Endothelial cell of umbilical vein (primary cell): ENCODE measurements at regions not wholly inside any gene's neighbourhood (a gene's known extent, or its start where the extent isn't known, plus 50 kb on each side); places are given as distances from the start of the nearest gene placed in this dataset.

Source experiments
- BruUV-seq: library from RNA; stranded (reverse); fragments of 400-500 nt; replicated peaks from 2 replicates; lab custom pipeline; 2021; lab: Mats Ljungman, UMichigan
- CTCF ChIA-PET: fragments of 300-600, 350-600 bp; sonication (Branson Sonifier 250); formaldehyde crosslinking; loops from one replicate; lab custom pipeline; 2021; ENCODE audit warnings: antibody characterized with exemption, inconsistent platforms; lab: Charles Lee
- POLR2A ChIA-PET: fragments of 300-600, 350-600 bp; sonication (Branson Sonifier 250); formaldehyde crosslinking; loops from one replicate; lab custom pipeline; 2021; ENCODE audit warnings: antibody characterized with exemption, inconsistent platforms; lab: Charles Lee
- DNase-seq: peaks from one replicate; pipeline ENCODE4 v3.0.0-alpha.2; 2011; ENCODE audit warnings: low read depth, low spot score
- FAIRE-seq: peaks from 2 replicates; lab custom pipeline; 2011; peaks lifted over from hg19 to GRCh38; lab: Jason Lieb, UNC
- H2AFZ ChIP-seq: 2 replicates; pipeline ENCODE4 v1.6.0; 2012; ENCODE audit warnings: low read depth, low read length, control low read depth, inconsistent platforms
- H3K27ac ChIP-seq: 2 replicates; pipeline ENCODE4 v1.5.1; 2011; ENCODE audit warnings: low read depth, mild to moderate bottlenecking, control low read depth, low read length, moderate library complexity; ENCODE audit not compliant: insufficient read depth
- H3K27me3 ChIP-seq, 2 experiments: 2 replicates each; pipeline versions ENCODE4 v1.6.0 to v1.6.1; 2011; ENCODE audit warnings: low read length in 2 of 2, mixed read lengths in 1 of 2; ENCODE audit not compliant: control insufficient read depth in 2 of 2, insufficient read depth in 2 of 2
- H3K36me3 ChIP-seq, 2 experiments: 2 replicates in 1 of 2; 3 replicates in 1 of 2; pipeline ENCODE4 v1.5.1; 2011; ENCODE audit warnings: low read length in 2 of 2, mild to moderate bottlenecking in 1 of 2, moderate library complexity in 1 of 2; ENCODE audit not compliant: control insufficient read depth in 2 of 2, insufficient read depth in 2 of 2; ENCODE audit errors: extremely low read depth in 1 of 2
- H3K4me1 ChIP-seq: 3 replicates; pipeline ENCODE4 v1.5.1; 2011; ENCODE audit warnings: mild to moderate bottlenecking, low read length; ENCODE audit not compliant: control insufficient read depth, insufficient read depth; ENCODE audit errors: extremely low read depth
- H3K4me2 ChIP-seq: 2 replicates; pipeline ENCODE4 v1.6.1; 2011; ENCODE audit warnings: low read length, control low read depth, mixed read lengths; ENCODE audit not compliant: insufficient read depth
- H3K4me3 ChIP-seq, 3 experiments: fragments of 200-600 bp in 1 of 3; sonication (generic), shearing (Covaris generic) in 1 of 3; replicated peaks in 1 of 3; 2 replicates each; pipeline ENCODE4 v1.5.1; 2011 to 2016; ENCODE audit warnings: control low read depth in 3 of 3, low read length in 3 of 3, mild to moderate bottlenecking in 2 of 3, inconsistent platforms in 1 of 3, low read depth in 1 of 3, moderate library complexity in 1 of 3; ENCODE audit not compliant: insufficient read depth in 1 of 3
- H3K79me2 ChIP-seq: 2 replicates; pipeline ENCODE4 v1.6.0; 2012; ENCODE audit warnings: low read length, inconsistent platforms; ENCODE audit not compliant: control insufficient read depth, insufficient read depth
- H3K9ac ChIP-seq: replicated peaks from 2 replicates; pipeline ENCODE3; 2011; ENCODE audit warnings: low read length, control low read depth; ENCODE audit not compliant: insufficient read depth; ENCODE audit errors: extremely low read depth
- H3K9me1 ChIP-seq: replicated peaks from 3 replicates; pipeline ENCODE4 v1.6.0; 2011; ENCODE audit warnings: mild to moderate bottlenecking, low read length; ENCODE audit not compliant: control insufficient read depth, insufficient read depth; ENCODE audit errors: extremely low read depth
- H3K9me3 ChIP-seq: replicated peaks from 2 replicates; pipeline ENCODE4 v1.5.1; 2012; ENCODE audit warnings: low read length, inconsistent platforms; ENCODE audit not compliant: control insufficient read depth, insufficient read depth
- H4K20me1 ChIP-seq: replicated peaks from 2 replicates; pipeline ENCODE3; 2011; ENCODE audit warnings: mild to moderate bottlenecking, low read length; ENCODE audit not compliant: control insufficient read depth, insufficient read depth; ENCODE audit errors: extremely low read depth
- CTCF ChIP-seq, 2 donors: IDR thresholded peaks; 1 replicate in 1 of 2; 2 replicates in 1 of 2; pipeline ENCODE4 v1.5.1; 2011; ENCODE audit warnings: low read length in 2 of 2, mild to moderate bottlenecking in 2 of 2, moderate library complexity in 2 of 2, control low read depth in 1 of 2, inconsistent platforms in 1 of 2, low read depth in 1 of 2; ENCODE audit not compliant: insufficient read depth in 1 of 2; ENCODE audit errors: extremely low read depth in 1 of 2
- GATA2 ChIP-seq: IDR thresholded peaks from 2 replicates; pipeline ENCODE4 v1.7.0; 2011; ENCODE audit warnings: low read depth, mild to moderate bottlenecking, moderate library complexity, mixed read lengths, low read length; ENCODE audit not compliant: insufficient read length, insufficient read depth
- JUN ChIP-seq: IDR thresholded peaks from 2 replicates; pipeline ENCODE4 v1.6.1; 2011; ENCODE audit warnings: borderline replicate concordance, low read depth; ENCODE audit not compliant: insufficient read length, insufficient read depth
- MAX ChIP-seq: IDR thresholded peaks from 2 replicates; pipeline ENCODE4 v1.6.1; 2011; ENCODE audit not compliant: insufficient read depth, insufficient read length
- dilution Hi-C: fragments of 300-500 bp; cut with MboI; formaldehyde crosslinking; loops from one replicate; pipeline ENCODE4 v1.15.0; 2019; ENCODE audit warnings: low sequenced_read_pairs; ENCODE audit not compliant: extremely low pct_ligation_motif_present
- intact Hi-C: fragments of 100-400 bp; cut with micrococcal nuclease; formaldehyde crosslinking; loops from one replicate; pipeline ENCODE4 v1.10.0; 2022

- intact Hi-C loops = no loop called here
Measured at GRCh38 chr2:15868186-15868585, 72.2 kb upstream of the MYCN start.

More at GRCh38 chr2:15868186-15868585, 72.2 kb upstream of the MYCN start:
- no peak overlapping the region for H2AFZ ChIP-seq
- H3K27ac ChIP-seq = no peak overlapping the region
- no peak overlapping the region for H3K4me2 ChIP-seq
- H3K79me2 ChIP-seq = no peaks in the 10 kb centered on the region
- no peaks in the 10 kb centered on the region for H4K20me1 ChIP-seq
- no TSS peak for BruUV-seq
- DNase-seq = no peak
- TF ChIP-seq JUN (no peak), GATA2 (no peak), CTCF (IDR thresholded peaks at IDR 0.05; ENCODE audit: extremely low read depth in 1 of 2, insufficient read depth in 1 of 2, low read depth in 1 of 2, low read length in 2 of 2) (no peak), MAX (no peak)
- no peaks in the 10 kb centered on the region for H3K9me3 ChIP-seq
- no peak for FAIRE-seq
- H3K27me3 ChIP-seq = no peaks in the 10 kb centered on the region
- no peaks in the 10 kb centered on the region for H3K36me3 ChIP-seq
- ChIA-PET CTCF (no interaction called here), POLR2A (no interaction called here)
- no peak overlapping the region for H3K4me3 ChIP-seq
- dilution Hi-C loops = no loop called here
- H3K9me1 ChIP-seq = no peaks in the 10 kb centered on the region
- H3K4me1 ChIP-seq = no peaks in the 10 kb centered on the region
- H3K9ac ChIP-seq = no peak overlapping the region
